ENCODE measurements at regions not wholly inside any gene's neighbourhood (a gene's known extent, or its start where the extent isn't known, plus 50 kb on each side); places are given as distances from the start of the nearest gene placed in this dataset.

DNA sequence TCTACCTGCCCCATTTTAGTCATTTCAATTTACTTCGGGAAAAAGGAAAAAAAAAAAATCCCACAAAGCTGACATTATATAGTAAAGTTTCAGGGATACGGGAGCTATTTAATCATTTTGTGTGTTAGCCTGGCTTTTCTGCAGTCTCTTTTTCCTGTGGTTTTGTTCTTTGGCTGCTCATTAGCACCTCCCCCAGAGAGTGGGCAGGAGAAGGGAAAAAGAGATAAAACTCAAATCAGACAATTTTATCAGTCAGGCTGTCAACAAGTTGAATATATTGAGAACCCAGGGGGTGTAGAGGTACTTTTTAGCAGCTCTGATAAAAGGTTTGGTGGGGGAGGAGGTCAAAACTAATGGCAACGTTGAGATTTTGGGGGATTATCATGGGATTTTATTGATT is 559.0 kb upstream of the PSMD7 start:
- no peak for DNase-seq

DNA sequence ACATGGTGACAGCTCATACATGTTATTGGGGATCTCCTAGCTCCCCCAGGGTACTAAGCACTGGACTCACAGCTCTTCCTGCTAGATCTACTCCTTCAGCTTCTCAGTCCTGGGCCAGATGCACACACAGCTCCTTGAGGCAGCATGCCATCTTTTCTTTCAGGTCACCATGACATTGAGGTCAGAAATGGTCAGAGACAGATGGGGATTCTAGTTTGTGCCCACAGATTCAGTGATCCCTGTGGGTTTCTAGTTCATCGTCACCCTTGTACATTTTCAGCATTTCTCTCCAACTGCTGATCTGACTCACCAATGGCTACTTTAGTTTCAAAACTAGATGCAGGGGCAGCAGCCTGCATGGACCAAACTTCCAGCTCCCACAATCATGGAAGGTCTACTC is 560.7 kb upstream of the PSMD7 start:
- no peak for DNase-seq

DNA sequence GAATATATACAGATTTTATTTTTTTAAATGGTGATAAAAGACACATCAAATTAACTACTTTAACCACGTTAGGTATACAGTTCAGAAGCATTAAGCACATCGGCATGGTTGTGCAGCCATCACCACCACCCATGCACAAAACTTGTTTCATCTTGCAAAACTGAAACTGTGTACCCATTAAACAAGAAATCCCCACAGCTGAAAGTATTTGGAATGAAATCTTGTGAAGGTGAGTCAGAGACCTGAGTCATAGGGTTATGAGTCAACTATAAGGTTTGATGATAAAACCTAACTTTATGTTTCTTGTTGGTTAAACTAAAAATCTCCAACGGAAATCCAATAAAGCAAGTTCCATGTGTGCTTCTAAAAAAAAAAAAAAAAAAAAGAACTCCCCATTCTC is 561.6 kb upstream of the PSMD7 start:
- DNase-seq: no peak

DNA sequence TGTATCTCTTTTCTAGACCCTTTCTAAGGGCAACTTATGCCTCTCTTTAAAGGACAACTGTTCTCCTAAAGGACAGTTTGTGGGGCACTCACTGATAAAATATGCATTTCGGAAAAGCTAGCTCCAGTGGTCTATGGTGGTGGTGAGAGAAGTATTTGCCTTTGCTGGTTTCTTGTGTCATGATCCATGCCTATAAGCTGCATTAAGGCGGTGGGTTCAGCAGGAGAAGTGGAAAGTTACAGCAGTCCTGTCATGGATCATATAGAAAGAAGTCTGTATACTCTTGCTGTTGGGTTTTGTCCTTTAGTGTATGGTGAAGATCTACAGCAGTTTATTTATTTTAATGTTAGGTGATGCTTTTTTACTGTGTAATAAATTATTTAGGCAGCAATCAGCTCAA is 563.9 kb upstream of the PSMD7 start:
- no peak for DNase-seq

DNA sequence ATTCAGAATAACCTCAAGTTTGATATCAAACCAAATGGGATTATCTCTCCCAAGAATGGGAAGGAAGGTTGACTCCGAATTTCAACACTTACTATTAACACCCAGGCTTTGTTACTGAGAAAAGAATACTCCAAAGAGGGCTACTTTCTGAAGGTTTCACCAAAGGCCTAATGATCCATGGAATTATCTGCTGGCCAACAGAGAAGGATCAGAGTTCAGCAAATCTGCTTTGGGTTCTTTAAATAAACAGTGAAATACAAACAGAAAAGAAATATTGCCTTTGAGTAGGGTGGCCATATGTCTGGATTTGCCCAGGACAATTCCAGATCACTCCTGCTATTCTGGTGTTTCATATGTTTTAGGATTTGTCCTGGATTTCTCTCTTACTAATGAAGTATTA is 564.5 kb upstream of the PSMD7 start:
- no peak for DNase-seq

DNA sequence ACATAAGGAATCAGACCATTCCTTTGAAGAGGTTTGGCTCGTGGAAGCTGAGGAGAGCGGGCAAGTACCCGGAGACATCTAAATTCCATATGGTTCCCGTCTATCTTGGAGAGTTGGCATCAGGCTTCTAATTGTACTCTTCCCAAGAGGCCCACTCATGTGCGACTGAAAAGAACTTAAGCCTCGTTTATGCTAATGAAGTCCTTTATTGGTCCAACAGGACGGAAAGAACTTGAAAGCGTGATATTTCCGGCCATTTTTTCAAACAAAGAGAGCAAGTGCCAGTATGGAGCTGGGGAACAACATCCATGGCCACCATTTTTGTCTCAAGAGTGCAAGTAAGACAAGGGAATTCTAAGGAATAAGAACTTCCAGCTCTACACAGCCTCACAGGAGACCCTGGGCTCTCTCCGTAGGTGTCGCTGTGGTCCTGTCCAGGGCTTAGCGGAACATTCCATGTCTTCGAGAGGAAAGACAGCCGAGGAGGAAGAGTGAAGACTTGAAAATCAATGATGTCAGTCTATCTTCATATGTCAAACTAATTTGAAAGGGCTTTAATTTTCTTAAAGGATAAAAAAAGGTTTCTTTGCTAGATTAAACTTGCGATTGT is 566.0 kb upstream of the PSMD7 start:
- no peak for DNase-seq

DNA sequence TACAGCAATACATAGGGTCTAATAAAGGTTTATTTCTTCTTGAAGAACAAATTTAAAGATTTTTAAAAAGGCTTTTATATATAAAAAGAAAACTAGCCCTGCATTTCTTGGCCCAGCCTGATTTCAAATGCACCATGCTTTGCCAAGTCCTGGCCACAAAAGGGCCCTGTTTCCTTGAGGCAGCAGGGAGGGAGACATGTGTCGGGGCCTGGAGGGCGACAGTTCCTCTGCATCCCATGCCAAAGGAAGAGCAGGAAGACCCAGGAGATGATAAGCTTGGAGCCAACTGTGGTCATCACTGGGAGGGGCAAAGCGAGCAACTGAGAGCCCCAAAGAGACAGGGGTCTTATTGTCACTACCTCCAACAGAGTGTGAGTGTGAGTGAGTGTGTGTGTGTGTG is 571.5 kb upstream of the PSMD7 start:
- no peak for DNase-seq

DNA sequence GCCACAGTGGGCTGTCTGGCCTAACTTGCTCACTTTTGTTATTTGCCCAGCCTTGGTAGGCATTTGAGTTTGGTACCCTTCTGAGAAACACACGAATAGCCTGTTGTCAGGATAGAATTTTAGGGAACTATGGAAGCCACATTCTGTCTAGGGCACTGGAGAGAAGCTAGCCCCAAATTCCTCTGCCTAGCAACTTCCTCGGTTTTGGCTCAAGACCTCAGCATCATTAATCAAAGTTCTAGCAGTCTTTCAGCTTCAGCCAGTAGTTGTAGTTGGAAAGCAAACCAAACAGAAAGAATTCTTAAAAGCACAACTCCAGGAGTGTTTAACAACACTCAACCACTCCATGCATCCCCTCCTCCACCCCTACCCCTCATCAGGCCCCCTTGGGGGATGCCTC is 572.1 kb upstream of the PSMD7 start:
- DNase-seq: no peak

DNA sequence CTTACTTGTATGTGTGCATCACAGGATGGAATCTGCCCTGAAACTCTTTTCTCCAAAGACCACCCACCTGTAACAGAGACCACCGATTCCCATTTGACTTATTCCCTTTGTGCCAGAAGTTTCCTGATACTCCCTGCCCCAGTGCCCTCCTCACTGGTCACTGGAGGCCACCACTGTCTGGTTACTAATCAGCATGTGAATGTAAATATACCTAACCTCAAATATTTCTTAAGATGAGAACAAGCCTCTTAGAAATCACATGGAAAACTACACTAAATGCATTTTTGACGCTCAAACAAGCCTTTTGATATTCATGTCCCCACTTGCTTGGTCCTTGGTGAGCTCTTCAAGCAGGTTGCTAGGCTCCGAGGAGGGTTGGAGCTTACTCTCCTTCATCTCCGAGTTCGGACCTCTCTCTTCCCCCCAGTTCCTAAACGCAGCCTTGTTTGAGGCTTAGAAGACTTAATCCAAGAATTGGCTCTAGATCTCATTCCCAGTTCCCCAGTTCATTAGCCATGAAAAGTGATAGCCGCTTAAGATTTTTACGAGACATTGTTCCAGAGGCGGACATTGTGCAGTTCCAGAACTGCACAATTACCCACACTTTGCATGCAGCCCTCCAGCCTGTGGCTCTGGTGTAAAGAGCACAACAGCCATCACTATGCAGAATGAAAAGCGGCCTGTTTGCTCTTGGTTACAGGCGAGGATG is 579.2 kb upstream of the PSMD7 start:
- no peak for DNase-seq

DNA sequence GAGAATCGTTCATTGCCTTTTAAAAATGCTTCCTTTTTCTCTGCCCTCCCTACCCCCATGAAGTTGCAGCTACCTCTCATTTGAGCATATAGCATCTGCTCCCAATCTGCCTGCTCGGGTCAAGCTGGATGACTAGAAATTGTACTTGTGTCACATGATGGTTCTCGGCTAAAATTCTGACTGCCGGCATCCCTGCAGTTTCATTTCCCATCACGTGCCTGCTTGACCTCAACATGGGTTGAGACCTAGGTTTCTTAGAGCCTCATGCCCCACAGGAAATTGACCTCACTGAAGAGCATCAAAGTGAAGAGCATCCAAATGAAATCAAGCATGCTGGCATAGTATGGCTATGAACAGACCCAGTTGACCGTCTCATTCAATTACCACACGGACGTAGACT is 581.6 kb upstream of the PSMD7 start:
- no peak for DNase-seq

DNA sequence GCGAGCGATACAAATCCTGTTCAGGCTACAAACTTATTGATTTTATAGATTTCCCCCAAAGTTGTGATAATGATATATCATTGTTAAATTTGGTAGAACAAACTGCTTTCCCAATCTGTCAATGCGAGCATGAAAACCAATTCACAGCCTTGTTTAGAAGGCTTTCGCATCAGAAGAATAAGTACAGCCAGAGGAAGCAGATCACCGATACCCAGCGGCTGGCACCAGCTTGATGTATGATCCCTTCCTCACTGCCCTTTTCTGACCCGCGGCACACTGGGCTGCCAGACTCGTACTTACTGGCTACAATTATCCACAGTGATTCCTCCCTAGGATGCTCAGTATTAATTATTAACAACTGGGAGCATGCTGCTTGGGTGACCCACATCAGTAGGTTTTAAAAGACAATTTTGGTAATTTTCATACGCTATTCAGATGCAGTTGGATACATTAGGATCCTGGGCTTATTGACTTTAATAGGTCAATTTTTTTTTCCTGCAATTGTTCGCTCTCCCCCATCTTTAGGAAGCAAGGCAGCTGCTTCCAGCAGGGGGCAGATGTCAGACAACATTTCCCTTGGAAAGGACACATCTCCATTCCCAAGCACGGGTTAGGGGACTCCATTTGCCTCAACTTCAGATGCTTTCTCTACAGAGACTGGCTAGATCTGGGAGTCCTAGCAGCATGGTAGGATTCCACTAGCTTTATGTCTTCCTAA is 582.7 kb upstream of the PSMD7 start:
- no peak for DNase-seq

DNA sequence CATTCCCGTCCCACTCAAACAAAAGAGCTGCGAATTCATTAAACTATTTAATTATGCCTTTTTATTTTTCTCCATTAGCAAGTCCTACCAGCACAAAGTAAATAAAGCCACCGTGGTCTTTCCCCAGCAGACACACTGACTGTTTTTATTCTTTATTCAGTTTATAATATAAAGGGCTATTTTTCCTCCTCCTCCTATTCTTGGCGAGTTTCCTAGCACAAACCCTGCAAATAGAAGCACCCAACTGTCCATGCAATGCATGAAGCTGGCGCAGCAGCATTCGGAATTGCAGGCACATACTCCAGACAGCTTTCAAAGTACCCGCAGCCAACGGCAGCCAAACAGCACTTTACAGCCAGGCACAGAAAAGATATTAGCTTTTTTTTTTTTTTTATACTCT is 583.4 kb upstream of the PSMD7 start:
- DNase-seq: no peak

DNA sequence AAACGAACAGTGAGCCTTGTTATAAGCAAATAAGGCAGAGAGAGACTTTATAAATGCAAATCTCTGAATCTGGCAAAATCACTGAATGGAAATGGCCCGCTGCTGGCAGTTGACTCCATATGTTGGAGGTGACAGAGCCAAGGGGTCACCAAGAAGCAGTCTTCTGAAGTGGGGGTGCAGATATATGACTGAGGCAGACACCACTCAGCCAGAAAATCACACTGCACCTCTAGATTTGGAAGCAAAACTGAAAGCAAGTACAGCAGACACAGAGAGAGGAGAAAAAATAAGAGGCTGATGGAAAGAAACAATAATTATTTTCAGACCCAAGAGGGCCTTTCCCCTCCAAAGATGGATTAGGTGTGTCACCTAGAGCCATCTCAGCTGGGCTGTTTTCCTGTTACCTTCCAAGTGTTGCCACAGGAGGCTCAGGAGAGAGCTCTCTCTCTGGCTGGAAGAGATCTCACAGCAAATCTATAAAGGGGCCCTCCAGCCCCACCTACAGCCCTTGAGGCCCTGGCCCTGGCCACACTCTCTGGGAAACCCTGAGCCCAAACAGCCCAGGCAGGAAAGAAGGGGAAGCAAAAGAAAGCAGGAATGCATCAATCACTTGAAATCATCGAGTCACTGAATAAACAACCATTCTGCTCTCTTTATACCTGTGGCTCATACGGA is 585.1 kb upstream of the PSMD7 start:
- DNase-seq: no peak

DNA sequence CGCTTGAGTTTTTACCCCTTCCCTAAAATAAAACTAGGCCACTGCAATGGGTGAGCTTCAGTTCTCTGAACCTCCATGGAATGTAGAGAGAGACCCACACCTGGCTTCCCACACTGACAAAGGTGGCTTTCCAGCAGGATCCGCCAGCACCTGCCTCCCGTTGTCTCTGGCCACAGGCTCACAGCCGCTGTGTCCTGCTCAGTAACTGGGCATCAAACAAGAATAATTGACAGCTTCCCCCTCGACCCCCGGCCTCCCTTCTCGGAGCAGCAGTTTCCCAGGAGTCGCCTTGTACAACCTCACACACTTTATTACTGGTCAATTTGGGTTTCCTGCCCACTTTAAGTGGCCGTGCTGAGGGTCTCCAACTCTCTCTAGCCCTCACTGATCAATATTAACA is 586.1 kb upstream of the PSMD7 start:
- no peak for DNase-seq

DNA sequence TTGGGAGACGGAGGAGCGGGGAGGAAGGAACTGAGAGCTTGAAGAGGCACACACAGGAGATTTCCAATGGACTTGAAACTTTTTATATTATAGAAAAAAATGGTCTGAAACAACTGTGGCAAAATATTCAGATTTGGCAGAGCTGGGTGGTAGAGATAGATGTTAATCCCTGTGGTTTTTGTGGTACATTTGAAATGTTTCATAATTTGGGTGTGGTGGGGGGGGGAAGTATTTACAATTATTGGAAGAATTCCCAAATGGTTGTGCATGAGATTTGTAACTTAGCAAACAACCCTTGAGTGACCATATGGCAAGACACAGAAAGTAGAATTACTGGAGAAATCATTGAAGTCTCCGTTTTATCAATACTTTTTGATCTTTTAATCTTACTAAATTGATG is 588.8 kb upstream of the PSMD7 start:
- no peak for DNase-seq

DNA sequence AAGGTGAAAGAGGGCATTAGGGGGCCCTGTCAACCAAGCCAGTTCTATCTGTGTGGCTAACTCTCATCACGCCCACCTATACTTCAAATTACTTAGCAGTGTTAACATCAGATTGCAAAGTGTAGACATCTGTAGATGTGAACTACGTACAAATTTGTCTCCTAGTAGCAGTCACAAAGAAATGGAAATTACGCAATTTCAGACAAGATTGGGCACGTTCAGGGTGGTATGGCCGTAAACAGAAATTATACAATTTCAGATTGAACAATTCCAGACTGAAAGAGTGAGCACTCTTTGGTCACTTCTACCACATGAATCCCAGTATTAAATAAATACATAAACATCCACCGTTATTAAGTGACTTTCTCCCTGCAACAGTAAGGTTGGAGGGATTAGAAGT is 592.7 kb upstream of the PSMD7 start:
- no peak for DNase-seq

DNA sequence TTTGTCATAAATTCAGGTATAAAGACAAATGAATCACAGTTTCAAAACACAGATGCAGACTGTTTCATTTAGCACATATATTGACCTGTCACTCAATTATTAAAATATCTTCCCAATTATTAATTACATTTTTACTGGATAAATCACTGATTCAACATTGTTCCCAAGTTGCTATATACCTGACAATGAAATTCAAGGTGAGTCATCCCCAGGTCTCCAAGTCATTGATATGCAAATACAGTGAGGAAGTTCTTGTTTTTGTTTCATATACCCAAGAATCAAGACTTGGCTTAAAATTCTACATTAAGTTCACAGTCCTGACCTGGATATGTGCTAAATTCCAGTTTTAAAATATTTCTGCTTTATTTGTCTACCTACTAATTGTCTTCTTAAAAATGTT is 599.3 kb upstream of the PSMD7 start:
- no peak for DNase-seq

DNA sequence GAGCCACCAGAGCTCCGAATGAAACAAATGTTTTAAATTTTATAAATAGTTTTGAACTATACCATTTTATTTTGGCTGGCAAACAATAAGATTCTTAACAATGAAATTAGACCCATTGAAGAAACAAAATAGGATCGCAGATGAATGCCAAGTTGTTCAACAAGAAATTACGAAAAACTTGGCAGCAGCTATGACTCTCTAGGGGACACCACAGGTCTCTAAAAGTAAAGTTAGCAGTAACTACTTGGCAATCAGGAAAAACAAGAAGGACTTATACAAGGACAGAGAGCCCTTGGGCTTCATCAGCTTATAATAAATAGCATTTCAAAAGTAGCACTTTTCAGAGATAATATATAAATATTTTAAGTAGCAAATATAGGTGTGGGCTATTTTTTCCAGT is 603.8 kb upstream of the PSMD7 start:
- no peak for DNase-seq

DNA sequence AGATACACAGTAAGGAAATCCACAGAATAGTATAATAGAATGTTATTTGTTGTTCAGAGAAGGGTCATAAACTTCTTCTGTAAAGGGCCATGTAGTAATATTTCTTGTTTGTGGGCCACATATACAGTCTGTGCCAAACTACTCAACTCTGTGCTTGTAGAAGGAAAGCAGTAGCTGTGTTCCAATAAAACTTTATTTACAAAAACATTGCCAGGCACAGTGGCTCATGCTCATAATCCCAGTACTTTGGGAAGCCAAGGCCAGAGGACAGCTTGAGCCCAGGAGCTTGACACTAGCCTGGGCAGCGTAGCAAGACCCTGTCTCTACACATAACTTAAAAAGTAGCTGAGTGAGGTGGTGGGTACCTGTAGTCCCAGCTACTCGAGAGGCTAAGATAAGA is 612.8 kb upstream of the PSMD7 start:
- DNase-seq: no peak

DNA sequence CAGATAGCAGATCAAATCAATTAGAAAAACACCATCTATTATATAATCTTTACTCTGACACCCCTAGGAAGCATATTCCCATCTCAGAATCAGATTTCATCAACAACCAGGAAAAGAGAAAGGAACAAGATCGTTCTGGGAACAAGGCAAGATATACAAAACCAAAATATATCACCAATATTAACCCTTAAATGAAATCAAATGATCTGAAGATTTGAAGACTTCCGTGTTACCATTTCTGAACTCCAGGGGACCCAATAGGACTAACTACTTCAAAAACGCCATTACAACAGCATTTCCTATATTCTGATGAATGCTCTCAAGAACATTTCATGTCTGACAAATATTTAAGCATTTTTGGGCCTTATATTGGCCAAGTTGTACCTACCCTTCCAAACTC is 624.2 kb upstream of the ZFHX3 start:
- DNase-seq: no peak

DNA sequence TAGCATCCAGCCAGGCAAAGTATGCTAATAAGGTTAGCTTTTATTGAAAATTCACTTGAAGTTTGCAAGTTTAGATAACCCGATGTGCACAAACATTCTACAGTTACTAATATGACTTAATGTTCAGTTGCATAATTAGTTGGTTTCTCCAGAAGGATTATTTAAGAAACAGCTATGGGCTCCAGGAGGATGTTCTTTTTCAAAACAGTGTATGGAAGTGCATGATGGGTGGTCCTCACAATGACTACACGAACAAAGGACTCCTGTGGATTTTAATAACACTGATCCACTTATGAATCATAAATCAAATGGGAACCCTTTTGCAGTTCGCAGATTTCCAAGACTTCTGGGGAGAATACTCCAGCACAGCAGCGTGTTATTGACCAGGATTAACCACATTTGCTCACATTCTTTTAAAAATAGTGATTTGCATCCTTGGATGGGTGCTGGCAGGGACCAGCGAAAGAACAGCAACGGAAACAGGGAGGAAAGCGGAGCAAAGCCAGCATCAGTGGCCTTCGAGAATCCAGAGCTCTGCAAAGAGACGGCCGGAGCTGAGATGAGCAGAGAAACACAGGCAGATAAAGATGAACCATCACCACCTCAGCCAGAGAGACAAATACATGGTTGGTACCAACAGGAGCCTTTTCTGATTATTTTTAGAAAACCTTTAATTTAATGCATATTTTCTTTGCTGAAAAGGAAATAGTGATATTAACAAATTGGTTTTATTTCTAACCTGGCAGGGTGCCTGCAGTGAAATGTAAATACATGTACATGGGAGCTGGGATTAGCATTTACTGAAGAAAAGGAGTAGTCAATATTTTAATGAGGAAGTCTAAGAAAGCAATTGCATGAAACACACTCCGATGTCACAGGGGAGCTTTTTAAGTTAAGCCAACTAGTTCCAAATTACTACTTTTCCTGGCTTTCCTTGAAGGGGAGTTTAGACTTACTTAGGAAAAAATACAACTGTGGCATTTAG is 623.2 kb upstream of the ZFHX3 start:
- DNase-seq: no peak

DNA sequence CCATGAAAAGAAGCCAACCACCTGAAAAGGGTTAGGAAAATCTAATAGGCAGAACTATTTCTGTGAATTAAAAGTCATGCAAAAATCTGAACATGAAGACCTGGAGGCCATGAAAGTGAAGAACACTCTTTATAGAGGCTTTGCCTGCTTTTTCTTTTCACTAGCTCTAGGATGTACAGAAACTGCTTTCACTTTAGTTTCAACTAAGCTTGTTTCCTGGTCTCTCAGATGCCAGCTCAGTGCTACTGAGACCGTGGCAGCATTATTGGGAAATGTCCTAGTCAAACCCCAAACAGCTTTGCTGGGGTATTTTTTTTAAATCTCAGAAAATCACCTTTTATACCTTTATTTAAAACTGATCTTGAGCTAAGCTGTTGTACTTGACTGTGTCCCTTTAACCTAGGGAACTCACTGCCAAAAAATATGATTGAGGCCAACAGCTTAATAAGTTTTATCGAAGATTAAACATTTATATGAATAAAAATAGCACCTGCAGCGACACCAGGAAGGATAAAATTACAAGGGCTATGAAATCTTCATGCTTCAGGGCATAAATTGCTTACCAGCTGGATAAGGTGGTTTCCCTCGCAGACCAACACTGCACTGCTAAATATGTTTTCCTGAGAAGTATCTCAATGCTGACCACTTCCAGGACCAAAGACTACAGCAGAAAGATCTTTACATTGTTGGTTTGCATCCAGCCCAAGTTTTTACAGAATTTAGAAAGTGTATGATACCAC is 621.8 kb upstream of the ZFHX3 start:
- DNase-seq: no peak

All from NCI-H1436 (cell line).